C4-2B (cell line): ENCODE measurements at regions not wholly inside any gene's neighbourhood (a gene's known extent, or its start where the extent isn't known, plus 50 kb on each side); places are given as distances from the start of the nearest gene placed in this dataset.
"Not testable (repeated sequence)": the region's sequence is repeated elsewhere in the genome, so short reads cannot be mapped to it uniquely, and the experiment has no call there.

Experiments
- ZFX ChIP-seq: fragments of 450-650 bp; IDR thresholded peaks from 2 replicates; pipeline ENCODE4 v1.6.1; 2017
- TF ChIP-seq, protein P1 (sequence below): fragments of 450-650 bp; conservative IDR thresholded peaks from 2 replicates; pipeline ENCODE4 v1.5.1; 2017; ENCODE audit warnings: mild to moderate bottlenecking

DNA sequence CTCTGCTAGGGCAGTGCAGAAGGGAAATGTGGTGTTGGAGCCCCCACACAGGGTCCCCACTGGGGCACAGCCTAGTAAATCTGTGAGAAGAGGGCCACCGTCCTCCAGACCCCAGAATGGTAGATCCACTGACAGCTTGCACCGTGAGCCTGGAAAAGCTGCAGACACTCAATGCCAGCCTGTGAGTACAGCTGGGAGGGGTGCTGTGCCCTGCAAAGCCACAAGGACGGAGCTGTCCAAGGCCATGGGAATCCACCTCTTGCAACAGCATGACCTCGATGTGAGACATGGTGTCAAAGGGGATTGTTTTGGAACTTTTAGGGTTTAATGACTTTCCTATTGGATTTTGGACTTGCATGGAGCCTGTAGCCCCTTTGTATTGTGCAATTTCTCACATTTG is 220.8 kb upstream of the BRINP3 start:
- TF ChIP-seq, protein P1, sequence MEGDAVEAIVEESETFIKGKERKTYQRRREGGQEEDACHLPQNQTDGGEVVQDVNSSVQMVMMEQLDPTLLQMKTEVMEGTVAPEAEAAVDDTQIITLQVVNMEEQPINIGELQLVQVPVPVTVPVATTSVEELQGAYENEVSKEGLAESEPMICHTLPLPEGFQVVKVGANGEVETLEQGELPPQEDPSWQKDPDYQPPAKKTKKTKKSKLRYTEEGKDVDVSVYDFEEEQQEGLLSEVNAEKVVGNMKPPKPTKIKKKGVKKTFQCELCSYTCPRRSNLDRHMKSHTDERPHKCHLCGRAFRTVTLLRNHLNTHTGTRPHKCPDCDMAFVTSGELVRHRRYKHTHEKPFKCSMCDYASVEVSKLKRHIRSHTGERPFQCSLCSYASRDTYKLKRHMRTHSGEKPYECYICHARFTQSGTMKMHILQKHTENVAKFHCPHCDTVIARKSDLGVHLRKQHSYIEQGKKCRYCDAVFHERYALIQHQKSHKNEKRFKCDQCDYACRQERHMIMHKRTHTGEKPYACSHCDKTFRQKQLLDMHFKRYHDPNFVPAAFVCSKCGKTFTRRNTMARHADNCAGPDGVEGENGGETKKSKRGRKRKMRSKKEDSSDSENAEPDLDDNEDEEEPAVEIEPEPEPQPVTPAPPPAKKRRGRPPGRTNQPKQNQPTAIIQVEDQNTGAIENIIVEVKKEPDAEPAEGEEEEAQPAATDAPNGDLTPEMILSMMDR, result not testable (repeated sequence)
- not testable (repeated sequence) for TF ChIP-seq ZFX
